LNCAP (cell line): ENCODE measurements at regions not wholly inside any gene's neighbourhood (a gene's known extent, or its start where the extent isn't known, plus 50 kb on each side); places are given as distances from the start of the nearest gene placed in this dataset.

Source experiments
- CTCF ChIP-seq: fragments of 450-650 bp; IDR thresholded peaks from 2 replicates; pipeline ENCODE4 v1.5.1; 2017; ENCODE audit warnings: mild to moderate bottlenecking

- TF ChIP-seq CTCF = no peak
Observed at GRCh38 chr12:24306001-24306400, 356.5 kb upstream of the SOX5 start.

GRCh38 chr12:24304285-24304684 lies 354.8 kb upstream of the SOX5 start:
- TF ChIP-seq CTCF = no peak

- no peak for TF ChIP-seq CTCF
Observed at GRCh38 chr12:24302708-24303107, 353.2 kb upstream of the SOX5 start.

- no peak for TF ChIP-seq CTCF
Observed at GRCh38 chr12:24297516-24297915, 348.0 kb upstream of the SOX5 start.

- no peak for TF ChIP-seq CTCF
Observed at GRCh38 chr12:24293549-24293948, 344.1 kb upstream of the SOX5 start.

- TF ChIP-seq CTCF = no peak
Observed at GRCh38 chr12:24287963-24288362, 338.5 kb upstream of the SOX5 start.

GRCh38 chr12:24285448-24285847 lies 336.0 kb upstream of the SOX5 start:
- no peak for TF ChIP-seq CTCF

GRCh38 chr12:24281341-24281740 lies 331.9 kb upstream of the SOX5 start:
- no peak for TF ChIP-seq CTCF
